Endothelial cell of umbilical vein (primary cell): ENCODE measurements at regions not wholly inside any gene's neighbourhood (a gene's known extent, or its start where the extent isn't known, plus 50 kb on each side); places are given as distances from the start of the nearest gene placed in this dataset.

Source experiments
- BruUV-seq: library from RNA; stranded (reverse); fragments of 400-500 nt; replicated peaks from 2 replicates; lab custom pipeline; 2021; lab: Mats Ljungman, UMichigan
- CTCF ChIA-PET: fragments of 300-600, 350-600 bp; sonication (Branson Sonifier 250); formaldehyde crosslinking; loops from one replicate; lab custom pipeline; 2021; ENCODE audit warnings: antibody characterized with exemption, inconsistent platforms; lab: Charles Lee
- POLR2A ChIA-PET: fragments of 300-600, 350-600 bp; sonication (Branson Sonifier 250); formaldehyde crosslinking; loops from one replicate; lab custom pipeline; 2021; ENCODE audit warnings: antibody characterized with exemption, inconsistent platforms; lab: Charles Lee
- DNase-seq: peaks from one replicate; pipeline ENCODE4 v3.0.0-alpha.2; 2011; ENCODE audit warnings: low read depth, low spot score
- FAIRE-seq: peaks from 2 replicates; lab custom pipeline; 2011; peaks lifted over from hg19 to GRCh38; lab: Jason Lieb, UNC
- H2AFZ ChIP-seq: 2 replicates; pipeline ENCODE4 v1.6.0; 2012; ENCODE audit warnings: low read depth, low read length, control low read depth, inconsistent platforms
- H3K27ac ChIP-seq: 2 replicates; pipeline ENCODE4 v1.5.1; 2011; ENCODE audit warnings: low read depth, mild to moderate bottlenecking, control low read depth, low read length, moderate library complexity; ENCODE audit not compliant: insufficient read depth
- H3K27me3 ChIP-seq, 2 experiments: 2 replicates each; pipeline versions ENCODE4 v1.6.0 to v1.6.1; 2011; ENCODE audit warnings: low read length in 2 of 2, mixed read lengths in 1 of 2; ENCODE audit not compliant: control insufficient read depth in 2 of 2, insufficient read depth in 2 of 2
- H3K36me3 ChIP-seq, 2 experiments: 2 replicates in 1 of 2; 3 replicates in 1 of 2; pipeline ENCODE4 v1.5.1; 2011; ENCODE audit warnings: low read length in 2 of 2, mild to moderate bottlenecking in 1 of 2, moderate library complexity in 1 of 2; ENCODE audit not compliant: control insufficient read depth in 2 of 2, insufficient read depth in 2 of 2; ENCODE audit errors: extremely low read depth in 1 of 2
- H3K4me1 ChIP-seq: 3 replicates; pipeline ENCODE4 v1.5.1; 2011; ENCODE audit warnings: mild to moderate bottlenecking, low read length; ENCODE audit not compliant: control insufficient read depth, insufficient read depth; ENCODE audit errors: extremely low read depth
- H3K4me2 ChIP-seq: 2 replicates; pipeline ENCODE4 v1.6.1; 2011; ENCODE audit warnings: low read length, control low read depth, mixed read lengths; ENCODE audit not compliant: insufficient read depth
- H3K4me3 ChIP-seq, 3 experiments: fragments of 200-600 bp in 1 of 3; sonication (generic), shearing (Covaris generic) in 1 of 3; replicated peaks in 1 of 3; 2 replicates each; pipeline ENCODE4 v1.5.1; 2011 to 2016; ENCODE audit warnings: control low read depth in 3 of 3, low read length in 3 of 3, mild to moderate bottlenecking in 2 of 3, inconsistent platforms in 1 of 3, low read depth in 1 of 3, moderate library complexity in 1 of 3; ENCODE audit not compliant: insufficient read depth in 1 of 3
- H3K79me2 ChIP-seq: 2 replicates; pipeline ENCODE4 v1.6.0; 2012; ENCODE audit warnings: low read length, inconsistent platforms; ENCODE audit not compliant: control insufficient read depth, insufficient read depth
- H3K9ac ChIP-seq: replicated peaks from 2 replicates; pipeline ENCODE3; 2011; ENCODE audit warnings: low read length, control low read depth; ENCODE audit not compliant: insufficient read depth; ENCODE audit errors: extremely low read depth
- H3K9me1 ChIP-seq: replicated peaks from 3 replicates; pipeline ENCODE4 v1.6.0; 2011; ENCODE audit warnings: mild to moderate bottlenecking, low read length; ENCODE audit not compliant: control insufficient read depth, insufficient read depth; ENCODE audit errors: extremely low read depth
- H3K9me3 ChIP-seq: replicated peaks from 2 replicates; pipeline ENCODE4 v1.5.1; 2012; ENCODE audit warnings: low read length, inconsistent platforms; ENCODE audit not compliant: control insufficient read depth, insufficient read depth
- H4K20me1 ChIP-seq: replicated peaks from 2 replicates; pipeline ENCODE3; 2011; ENCODE audit warnings: mild to moderate bottlenecking, low read length; ENCODE audit not compliant: control insufficient read depth, insufficient read depth; ENCODE audit errors: extremely low read depth
- EZH2 ChIP-seq: IDR thresholded peaks from 2 replicates; pipeline ENCODE4 v1.6.1; 2012; ENCODE audit warnings: borderline replicate concordance, low read depth, mild to moderate bottlenecking, moderate library complexity, low read length, inconsistent platforms; ENCODE audit not compliant: severe bottlenecking
- FOS ChIP-seq: IDR thresholded peaks from 2 replicates; pipeline ENCODE4 v1.6.1; 2011; ENCODE audit warnings: mild to moderate bottlenecking, low read length, moderate library complexity, borderline replicate concordance; ENCODE audit not compliant: insufficient read depth
- GATA2 ChIP-seq: IDR thresholded peaks from 2 replicates; pipeline ENCODE4 v1.7.0; 2011; ENCODE audit warnings: low read depth, mild to moderate bottlenecking, moderate library complexity, mixed read lengths, low read length; ENCODE audit not compliant: insufficient read length, insufficient read depth
- JUN ChIP-seq: IDR thresholded peaks from 2 replicates; pipeline ENCODE4 v1.6.1; 2011; ENCODE audit warnings: borderline replicate concordance, low read depth; ENCODE audit not compliant: insufficient read length, insufficient read depth
- MYC ChIP-seq: IDR thresholded peaks from one replicate; pipeline ENCODE4 v1.6.1; 2011; ENCODE audit warnings: mild to moderate bottlenecking, low read depth, low read length
- POLR2A ChIP-seq: IDR thresholded peaks from 2 replicates; pipeline ENCODE4 v1.6.1; 2012; ENCODE audit warnings: low read depth, mild to moderate bottlenecking, control low read depth, low read length
- POLR2AphosphoS5 ChIP-seq: IDR thresholded peaks from 2 replicates; pipeline ENCODE4 v1.6.1; 2012; ENCODE audit warnings: low read depth, mild to moderate bottlenecking, control low read depth, low read length, moderate library complexity; ENCODE audit not compliant: insufficient read depth
- dilution Hi-C: fragments of 300-500 bp; cut with MboI; formaldehyde crosslinking; loops from one replicate; pipeline ENCODE4 v1.15.0; 2019; ENCODE audit warnings: low sequenced_read_pairs; ENCODE audit not compliant: extremely low pct_ligation_motif_present
- intact Hi-C: fragments of 100-400 bp; cut with micrococcal nuclease; formaldehyde crosslinking; loops from one replicate; pipeline ENCODE4 v1.10.0; 2022
- TF ChIP-seq, protein P1 (sequence below): IDR thresholded peaks from 2 replicates; pipeline ENCODE4 v1.6.1; 2011; ENCODE audit not compliant: insufficient read depth, insufficient read length
- TF ChIP-seq, protein P2 (sequence below), 2 donors: IDR thresholded peaks; 1 replicate in 1 of 2; 2 replicates in 1 of 2; pipeline ENCODE4 v1.5.1; 2011; ENCODE audit warnings: low read length in 2 of 2, mild to moderate bottlenecking in 2 of 2, moderate library complexity in 2 of 2, control low read depth in 1 of 2, inconsistent platforms in 1 of 2, low read depth in 1 of 2; ENCODE audit not compliant: insufficient read depth in 1 of 2; ENCODE audit errors: extremely low read depth in 1 of 2

DNA sequence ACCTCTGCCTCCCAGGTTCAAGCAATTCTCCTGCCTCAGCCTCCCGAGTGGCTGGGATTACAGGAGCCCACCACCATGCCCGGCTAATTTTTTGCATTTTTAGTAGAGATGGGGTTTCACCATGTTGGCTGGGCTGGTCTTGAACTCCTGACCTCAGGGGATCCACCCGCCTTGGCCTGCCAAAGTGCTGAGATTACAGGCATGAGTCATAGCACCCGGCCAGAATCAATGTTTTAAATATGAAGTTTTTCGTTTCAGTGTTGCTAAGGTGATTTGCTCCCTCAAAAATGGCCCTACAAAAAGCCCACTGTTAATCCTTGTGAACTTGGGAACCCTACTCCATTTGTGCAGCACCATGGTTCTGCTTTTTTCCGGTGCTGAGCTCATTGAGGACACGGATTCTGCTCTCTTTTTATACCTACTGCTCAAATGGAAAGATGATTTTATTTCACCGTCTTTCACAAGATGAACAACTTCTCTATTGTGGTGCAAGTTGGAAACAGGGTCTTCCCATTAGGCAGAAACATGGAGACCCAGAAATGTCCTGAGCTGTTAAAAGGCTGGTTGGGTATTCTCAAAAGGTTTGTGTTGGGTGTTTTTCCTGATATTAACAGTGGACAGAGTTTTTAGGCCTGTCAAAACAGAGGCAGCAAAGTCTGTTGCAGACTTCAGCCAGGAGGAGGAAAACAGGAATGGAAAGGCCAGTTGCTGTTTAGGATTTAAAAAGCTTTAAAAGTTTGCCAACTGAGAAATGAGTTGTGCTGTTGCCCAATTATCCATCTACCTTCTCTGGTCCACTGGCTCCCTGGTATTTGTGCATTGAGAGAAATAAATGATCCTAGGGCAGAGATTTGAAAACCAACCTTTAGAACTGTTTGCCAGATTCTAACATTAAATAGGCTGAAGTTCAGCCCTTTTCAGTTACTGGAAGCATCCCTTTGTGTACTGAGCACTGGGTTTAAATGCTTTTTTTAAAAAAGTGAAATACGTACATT is 85.8 kb downstream of the ATP23 start:
- no peaks in the 10 kb centered on the region for H3K79me2 ChIP-seq
- H3K4me3 ChIP-seq: no peak overlapping the region
- no peaks in the 10 kb centered on the region for H3K4me1 ChIP-seq
- FAIRE-seq (no peak), DNase-seq (no peak)
- H3K27me3 ChIP-seq: no peaks in the 10 kb centered on the region
- no TSS peak for BruUV-seq
- dilution Hi-C loops (no loop called here), intact Hi-C loops (no loop called here)
- no peak overlapping the region for H2AFZ ChIP-seq
- H3K9ac ChIP-seq: no peak overlapping the region
- no peak overlapping the region for H3K4me2 ChIP-seq
- no peaks in the 10 kb centered on the region for H3K9me1 ChIP-seq
- POLR2A ChIA-PET: no interaction called here
- no peaks in the 10 kb centered on the region for H3K9me3 ChIP-seq
- H3K27ac ChIP-seq: no peak overlapping the region
- CTCF ChIA-PET: no interaction called here
- TF ChIP-seq GATA2: no peak
- TF ChIP-seq POLR2A: no peak
- TF ChIP-seq, protein P1, sequence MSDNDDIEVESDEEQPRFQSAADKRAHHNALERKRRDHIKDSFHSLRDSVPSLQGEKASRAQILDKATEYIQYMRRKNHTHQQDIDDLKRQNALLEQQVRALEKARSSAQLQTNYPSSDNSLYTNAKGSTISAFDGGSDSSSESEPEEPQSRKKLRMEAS: no peak
- no peak for TF ChIP-seq FOS
- TF ChIP-seq, protein P2, sequence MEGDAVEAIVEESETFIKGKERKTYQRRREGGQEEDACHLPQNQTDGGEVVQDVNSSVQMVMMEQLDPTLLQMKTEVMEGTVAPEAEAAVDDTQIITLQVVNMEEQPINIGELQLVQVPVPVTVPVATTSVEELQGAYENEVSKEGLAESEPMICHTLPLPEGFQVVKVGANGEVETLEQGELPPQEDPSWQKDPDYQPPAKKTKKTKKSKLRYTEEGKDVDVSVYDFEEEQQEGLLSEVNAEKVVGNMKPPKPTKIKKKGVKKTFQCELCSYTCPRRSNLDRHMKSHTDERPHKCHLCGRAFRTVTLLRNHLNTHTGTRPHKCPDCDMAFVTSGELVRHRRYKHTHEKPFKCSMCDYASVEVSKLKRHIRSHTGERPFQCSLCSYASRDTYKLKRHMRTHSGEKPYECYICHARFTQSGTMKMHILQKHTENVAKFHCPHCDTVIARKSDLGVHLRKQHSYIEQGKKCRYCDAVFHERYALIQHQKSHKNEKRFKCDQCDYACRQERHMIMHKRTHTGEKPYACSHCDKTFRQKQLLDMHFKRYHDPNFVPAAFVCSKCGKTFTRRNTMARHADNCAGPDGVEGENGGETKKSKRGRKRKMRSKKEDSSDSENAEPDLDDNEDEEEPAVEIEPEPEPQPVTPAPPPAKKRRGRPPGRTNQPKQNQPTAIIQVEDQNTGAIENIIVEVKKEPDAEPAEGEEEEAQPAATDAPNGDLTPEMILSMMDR (IDR thresholded peaks at IDR 0.05; ENCODE audit: extremely low read depth in 1 of 2, insufficient read depth in 1 of 2, low read depth in 1 of 2, low read length in 2 of 2): no peak
- no peak for TF ChIP-seq MYC
- TF ChIP-seq EZH2: no peak
- no peak for TF ChIP-seq POLR2AphosphoS5
- TF ChIP-seq JUN: no peak
- H3K36me3 ChIP-seq: no peaks in the 10 kb centered on the region
- no peaks in the 10 kb centered on the region for H4K20me1 ChIP-seq
